HG02943 (cell line): ENCODE measurements at regions not wholly inside any gene's neighbourhood (a gene's known extent, or its start where the extent isn't known, plus 50 kb on each side); places are given as distances from the start of the nearest gene placed in this dataset.
"Not testable (repeated sequence)": the region's sequence is repeated elsewhere in the genome, so short reads cannot be mapped to it uniquely, and the experiment has no call there.

Experiments
- ATAC-seq: cut with Tn5 transposase; IDR thresholded peaks from one replicate; pipeline ENCODE4 v1.9.1; 2021; ENCODE audit warnings: mild to moderate bottlenecking, low read depth, moderate library complexity; ENCODE audit not compliant: unreplicated experiment

DNA sequence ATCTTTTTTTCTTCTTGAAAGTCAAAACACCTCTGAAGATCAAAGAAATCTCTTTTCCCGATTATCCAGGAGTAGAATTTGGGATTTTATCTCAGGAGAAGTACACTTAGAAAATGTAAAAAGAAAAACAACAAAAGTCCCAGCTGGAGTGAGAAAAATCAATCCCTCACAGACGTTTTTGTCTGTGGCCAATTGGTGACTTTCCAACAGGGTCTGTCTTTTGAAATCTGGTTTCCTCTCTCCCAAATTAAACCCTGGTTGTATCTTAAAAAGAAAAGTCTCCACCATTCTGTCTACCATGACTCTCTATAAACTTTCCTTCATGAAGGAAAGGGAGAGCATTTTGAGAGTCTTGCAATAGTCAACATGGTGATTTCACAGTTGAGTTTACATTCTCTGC is 88.1 kb downstream of the DACT1 start:
- ATAC-seq = no peak

DNA sequence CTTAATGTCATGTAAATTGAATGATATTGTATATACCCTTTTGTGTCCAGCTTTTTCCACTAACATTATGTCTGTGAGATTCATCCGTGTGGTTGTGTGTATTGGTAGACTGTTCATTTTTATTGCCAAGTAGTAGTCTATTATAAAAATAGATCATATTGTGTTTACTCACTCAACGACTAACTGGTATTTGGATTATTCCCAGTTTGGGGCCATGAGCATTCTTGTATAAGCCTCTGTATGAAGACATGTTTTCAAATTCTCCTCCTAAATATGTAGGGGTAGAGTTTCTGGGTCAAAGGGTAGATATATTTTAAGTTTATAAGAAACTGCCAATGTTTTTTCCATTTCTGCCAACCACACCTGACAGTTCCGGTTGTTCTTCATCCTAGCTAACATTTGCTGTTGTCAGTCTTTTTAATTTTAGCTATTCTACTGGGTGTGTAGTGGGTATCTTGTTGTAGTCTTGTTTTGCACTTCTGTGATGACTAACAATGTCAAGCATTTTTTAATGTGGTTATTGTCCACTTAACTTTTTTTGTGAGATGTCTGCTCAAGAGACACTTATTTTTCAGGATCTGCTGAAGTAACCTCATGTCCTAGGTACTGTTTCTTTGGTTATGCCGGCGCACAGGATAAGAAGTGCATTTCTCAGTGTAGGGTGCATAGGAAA is 93.2 kb downstream of the DACT1 start:
- ATAC-seq = no peak

DNA sequence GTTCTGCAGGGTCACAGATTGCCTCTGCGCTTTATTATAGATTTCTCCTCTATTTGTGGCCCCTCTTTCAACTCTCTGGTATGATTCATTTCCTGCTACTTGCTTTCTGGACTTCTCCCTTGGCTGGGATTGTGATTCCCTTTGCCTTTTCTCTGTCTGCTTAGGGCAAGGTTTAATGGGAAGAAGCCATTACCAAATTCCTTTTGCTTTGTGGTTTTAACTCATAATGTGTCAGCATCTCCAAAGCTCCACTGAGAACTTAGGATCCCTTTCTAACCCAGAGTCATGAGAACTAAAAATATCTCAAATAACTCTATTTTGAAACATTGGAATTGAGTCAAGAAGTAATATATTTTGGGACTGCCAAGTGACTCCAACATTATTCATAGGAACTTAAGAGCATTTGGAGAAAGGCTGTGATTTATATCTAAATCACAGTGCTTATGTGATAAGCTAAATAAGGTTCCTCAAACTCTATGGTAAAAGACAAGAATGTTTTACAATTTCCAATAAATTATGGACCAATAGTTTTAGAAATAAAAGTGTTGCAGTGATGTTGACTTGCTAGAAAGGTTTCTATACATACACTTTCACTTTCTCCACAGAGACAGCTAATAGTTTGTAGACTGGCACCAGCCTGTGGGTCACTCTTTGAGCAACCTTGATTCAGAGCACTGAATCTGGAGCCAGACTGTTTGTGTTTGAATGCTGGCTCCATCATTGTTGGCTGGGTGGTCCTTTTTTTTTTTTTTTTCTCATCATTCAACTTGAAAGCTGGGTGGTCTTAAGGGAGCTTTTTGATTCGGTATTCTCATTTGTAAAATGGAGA is 93.9 kb downstream of the DACT1 start:
- ATAC-seq = no peak

DNA sequence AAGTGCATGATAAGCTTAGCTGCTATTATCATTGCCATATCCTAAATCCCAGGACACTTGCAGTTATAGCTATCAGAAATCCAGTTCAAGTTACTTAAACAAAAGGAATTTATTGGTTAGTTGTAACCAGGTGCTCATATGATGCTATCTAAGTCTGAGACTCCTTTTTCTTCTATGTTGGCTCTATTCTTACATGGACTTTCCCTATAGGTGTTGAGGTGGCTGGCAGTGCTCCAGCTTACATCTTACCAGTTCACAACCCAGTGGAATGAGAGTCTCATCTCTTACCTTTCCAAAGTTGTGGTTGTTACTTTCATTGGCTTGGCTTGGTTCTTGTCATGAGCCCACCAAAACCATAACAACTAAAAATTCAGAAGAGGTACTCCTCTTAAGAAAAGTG is 94.6 kb downstream of the DACT1 start:
- ATAC-seq = no peak

DNA sequence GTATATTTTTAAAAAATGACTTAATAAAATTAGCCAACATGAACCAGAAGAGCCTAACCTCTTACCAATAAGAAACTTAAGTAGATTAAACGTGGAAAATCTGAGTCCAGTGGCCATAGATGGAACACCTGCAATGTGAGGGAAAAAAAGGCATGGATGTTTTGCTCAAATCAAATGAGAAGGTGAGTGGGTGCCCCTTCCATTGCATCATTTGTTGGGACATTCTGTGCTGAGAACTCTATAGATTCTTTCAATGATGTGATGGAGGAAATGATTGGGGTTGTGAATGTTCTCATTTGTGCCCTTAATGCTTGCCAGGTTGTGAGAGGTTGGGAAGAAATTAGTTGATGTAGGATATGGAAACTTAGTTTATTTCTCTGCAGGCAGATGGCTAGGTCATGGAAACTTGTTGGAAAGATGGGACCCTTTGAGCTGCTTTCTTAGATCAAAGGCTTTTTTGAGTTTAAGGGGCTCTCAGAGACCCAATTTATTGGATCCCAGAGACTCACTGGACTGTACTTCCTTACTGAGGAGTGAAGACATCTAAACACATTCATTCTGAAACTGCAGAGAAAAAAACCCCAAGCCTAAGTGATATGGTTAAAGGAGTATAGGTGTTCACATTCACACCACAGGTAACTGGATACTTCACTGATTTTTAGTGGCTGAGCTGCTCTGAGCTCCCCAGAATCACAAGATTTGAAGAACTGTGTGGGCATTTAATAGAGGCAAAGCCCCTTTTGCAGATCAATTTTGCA is 95.9 kb downstream of the DACT1 start:
- no peak for ATAC-seq

DNA sequence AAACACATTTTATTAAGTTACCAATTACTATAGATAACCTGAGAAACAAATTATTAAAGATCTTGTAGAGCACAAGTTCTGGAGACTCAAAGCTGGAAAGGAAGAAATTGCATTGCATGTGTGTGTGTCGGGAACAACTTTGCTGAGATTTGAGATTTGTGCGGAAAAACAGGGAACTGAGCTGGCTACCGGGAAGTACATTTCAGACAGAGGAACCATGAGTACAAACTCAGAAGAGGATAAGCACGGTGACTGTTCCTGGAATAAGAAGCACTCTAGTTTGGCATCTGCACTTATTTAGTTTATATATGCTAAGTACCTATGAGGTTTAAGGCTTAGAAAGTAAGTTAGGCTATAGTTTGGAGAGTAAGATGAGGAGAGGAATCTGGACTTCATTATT is 97.8 kb downstream of the DACT1 start:
- ATAC-seq = no peak

DNA sequence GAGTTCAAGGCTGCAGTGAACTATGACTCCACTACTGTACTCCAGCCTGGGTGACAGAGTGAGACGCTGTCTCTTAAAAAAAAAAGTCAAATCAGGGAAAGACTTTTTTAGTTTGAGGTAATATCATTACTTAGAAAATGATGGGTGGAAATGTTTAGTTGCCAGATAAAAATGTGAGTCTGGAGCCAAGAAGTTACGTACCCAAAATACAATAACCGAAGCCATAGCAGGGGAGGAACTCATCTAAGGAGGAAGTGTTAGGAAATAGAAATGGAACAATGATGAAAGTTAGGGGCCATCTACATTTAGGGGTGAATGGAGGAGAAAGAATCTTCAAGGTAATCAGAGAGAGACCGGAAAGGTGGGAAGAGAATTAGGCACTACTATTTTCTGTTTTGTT is 98.8 kb downstream of the DACT1 start:
- no peak for ATAC-seq

DNA sequence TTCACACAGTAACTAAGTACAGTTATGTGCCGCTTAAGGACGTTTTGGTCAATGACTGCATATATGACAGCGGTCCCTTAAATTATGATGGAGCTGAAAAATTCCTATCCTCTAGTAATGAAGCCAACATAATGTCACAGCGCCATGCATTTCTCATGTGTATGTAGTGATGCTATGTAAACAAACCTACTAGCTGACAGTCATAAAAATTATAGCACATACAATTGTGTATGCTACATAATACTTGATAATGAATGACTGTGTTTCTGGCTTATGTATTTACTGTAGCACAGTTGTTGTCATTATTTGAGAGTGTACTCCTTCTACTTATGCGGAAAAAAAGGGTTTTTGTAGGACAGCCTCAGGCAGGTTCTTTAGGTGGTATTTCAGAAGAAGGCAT is 99.7 kb downstream of the DACT1 start:
- ATAC-seq = no peak

DNA sequence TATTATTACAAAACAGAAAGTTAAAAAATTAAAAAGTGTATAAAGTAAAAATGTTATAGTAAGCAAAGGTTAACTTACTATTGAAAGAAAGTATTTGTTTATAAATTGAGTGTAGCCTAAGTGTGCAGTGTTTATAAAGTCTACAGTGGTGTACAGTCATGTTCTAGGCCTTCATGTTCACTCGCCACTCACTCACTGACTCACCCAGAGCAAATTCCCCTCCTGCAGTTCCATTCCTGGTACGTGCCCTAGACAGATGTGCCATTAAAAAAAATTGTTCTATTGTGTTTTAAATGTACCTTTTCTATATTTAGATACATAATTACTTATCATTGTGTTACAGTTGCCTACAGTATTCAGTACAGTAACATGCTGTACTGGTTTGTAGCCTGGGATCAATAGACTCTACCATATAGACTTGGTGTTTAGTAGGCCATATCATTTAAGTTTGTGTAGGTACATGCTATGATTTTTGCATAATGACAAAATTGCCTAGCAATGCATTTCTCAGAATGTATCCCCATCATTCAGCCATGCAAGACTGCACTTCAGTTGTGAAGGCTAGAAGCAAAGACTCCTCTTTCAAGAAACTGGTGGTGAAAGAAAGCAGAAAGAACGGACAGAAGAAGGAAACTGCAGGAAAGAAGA is 100.6 kb downstream of the DACT1 start:
- ATAC-seq = no peak

DNA sequence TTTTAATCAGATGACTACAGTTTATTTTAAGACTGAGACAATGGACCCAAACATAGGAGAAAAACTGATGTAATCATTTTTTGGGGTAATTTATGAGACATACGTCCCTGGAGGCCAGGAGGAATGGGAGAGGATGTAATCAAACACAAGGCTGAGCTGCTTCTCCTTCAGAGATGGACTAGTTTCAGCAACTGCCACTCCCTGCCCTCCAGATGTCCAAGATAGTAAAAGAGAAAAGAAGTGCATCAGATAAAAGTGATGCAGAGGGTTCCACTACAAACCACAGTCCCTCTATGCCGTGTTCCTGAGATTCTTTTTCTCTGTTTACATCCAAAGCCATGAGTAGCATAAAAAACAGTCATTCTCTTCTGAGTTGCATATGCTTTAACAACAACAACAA is 101.1 kb downstream of the DACT1 start:
- no peak for ATAC-seq

DNA sequence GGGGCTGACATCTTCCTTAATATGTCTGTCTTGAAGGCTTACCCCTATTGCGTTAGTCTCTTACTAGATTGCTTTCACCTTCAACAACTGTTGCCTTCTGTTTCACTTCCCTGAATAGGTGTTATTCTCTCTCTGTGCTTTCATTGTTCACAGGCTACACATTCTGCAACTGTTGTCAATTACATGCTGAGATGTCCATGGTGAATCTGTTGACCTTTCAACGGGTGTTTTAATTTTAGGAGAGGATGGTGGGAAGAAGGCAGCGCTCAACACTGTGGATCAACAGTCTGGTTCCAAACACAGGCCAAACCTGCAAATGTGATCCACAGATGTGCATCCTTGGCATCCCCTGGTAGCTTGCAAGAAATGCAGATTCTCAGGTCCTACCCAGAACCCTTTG is 101.9 kb downstream of the DACT1 start:
- ATAC-seq = peak; percentile 74

DNA sequence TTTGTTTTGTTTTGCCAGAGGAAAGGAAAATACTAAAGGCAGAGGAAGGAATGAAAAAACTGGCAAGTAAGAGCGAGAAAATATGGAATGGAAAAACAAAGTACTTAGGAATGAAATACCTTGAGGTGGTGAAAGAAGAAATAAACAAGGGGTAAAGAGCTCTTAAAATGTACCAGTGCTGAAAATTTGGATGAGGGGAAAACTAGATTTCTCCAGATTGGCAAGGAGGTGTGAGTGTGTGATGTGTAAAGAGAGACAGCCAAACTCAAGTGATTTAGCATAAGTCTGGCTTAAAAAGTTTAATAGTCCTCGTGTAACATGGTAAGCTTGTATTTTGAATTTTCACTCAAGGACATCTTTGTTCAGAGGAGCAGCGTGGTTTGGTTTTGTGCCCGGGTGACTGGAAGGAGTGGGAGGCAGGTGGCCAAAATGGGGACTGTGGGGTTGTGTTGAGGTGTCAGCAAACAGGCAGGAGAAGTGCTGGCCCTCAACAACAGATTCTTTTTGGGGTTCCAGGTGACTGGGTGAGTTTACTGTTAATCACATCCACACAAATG is 102.7 kb downstream of the DACT1 start:
- no peak for ATAC-seq

DNA sequence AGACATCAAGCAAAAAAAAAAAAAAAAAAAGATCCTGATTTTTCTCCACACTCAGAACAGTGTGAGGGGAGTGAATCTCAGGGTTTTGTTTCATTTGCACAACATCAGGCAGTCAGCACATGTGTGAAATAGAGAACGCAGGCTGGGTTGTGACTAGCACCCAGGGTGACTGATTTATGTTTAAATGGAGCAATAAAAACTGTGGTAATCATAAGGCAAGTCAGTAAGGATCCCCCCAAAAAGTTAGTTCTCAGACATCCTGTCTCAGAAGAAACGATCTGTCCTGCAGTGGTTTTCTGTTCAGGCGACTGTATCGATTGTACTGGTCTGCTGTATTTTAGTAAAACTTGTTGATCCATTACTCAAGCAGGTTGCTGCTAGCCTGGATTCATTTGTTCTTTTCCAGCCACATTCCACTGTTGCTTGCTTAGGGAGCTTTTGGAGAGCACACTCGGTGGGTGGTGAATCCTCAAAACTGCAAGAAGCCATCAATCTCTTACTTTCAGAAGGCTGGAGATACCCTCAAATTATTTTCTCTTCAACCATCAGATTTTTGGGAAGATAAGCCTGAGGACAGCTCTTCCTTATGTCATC is 107.1 kb downstream of the DACT1 start:
- no peak for ATAC-seq

DNA sequence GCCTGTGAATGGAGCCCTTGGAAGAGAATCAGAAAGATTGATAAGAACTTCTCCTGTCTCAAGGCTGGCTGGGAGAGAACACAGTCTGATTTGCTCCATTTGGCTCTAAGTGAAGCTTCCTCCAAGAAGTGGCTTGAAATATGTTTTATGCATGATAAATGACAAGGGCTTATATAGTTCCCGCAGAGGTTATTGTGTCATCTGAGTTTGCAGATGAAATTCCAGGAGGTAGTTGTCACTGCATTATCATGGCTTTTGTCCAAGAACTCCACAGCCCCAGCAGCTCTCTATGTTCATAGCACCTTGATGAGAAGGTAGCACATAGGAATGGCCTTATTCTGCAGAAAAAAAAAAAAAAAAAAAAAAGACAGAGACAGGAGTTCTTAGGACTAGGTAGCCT is 108.5 kb downstream of the DACT1 start:
- ATAC-seq = no peak

DNA sequence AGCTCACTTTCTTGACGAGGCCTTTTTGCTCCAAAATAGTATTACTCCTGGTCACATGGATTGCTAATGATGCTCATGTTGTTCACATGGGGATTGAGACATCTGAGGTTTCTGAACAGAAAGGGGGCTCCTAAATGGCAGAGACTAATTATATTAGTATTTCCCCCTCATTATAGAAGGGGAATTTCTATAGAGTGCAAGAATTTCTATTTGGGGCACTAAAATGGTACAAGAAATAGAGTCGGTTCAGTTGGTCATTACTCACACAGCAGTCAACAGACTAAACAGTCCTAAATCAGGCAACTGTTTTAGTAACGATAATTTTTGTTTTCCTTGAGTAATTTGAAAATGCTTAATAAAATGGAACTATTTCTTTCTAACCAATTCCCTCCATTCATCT is 108.9 kb downstream of the DACT1 start:
- ATAC-seq = no peak

DNA sequence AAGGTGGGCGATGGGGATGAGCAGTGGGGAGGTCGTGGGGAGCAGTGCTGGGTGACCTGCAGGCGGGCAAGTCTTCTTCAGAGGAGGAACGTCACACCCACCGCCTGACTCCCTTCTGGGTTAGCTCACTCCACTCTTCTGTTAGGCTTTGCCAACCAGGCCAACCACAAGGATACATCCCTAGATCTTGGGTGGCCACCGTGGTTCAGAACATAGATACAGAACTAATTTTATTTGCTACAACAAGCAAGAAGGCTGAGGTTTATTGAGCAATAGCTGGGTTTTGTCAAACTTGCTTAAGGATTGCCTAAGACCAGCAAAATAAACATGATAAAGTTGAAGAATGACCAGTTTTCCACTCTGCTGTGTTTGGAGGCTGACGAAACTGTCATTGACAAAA is 109.4 kb downstream of the DACT1 start:
- no peak for ATAC-seq

DNA sequence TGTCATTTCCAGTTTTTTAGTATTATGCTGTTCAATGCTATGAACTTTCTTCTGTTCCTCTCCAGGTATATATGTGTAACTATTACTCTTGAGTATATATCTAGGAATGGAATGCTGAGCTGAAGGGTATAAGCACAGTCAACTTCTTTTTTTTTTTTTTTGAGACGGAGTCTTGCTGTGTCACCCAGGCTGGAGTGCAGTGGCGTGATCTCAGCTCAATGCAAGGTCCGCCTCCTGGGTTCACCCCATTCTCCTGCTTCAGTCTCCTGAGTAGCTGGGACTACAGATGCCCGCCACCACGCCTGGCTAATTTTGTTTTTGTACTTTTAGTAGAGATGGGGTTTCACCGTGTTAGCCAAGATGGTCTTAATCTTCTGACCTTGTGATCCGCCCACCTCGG is 110.5 kb downstream of the DACT1 start:
- ATAC-seq = not testable (repeated sequence)

DNA sequence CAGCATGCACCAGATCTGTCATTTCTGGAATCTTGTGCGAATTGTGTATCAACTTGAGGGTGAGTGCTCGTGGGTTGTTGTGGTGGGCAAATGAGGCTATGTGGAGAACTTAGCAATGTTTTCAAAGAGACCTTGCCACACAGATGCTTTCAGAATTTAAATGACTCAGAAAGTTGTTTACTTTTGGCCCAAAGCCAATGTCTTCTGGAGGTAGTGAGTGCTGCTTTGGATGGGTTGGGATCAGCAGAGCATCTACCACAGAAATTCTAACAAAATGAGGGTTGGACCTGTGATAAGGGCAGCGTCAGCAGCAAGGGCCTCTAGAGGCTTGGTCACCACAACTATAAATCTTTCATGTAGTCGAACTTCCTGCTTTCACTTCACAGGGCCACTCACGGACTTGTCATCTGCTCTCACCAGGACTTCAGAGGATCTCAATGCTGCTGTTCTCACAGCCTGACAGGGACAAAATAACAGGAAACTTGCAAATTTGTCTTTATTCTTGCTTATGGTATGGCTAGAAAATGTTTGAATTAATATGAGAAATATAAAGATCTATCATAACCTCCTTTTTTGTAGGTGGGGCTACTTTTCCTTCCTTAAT is 111.4 kb downstream of the DACT1 start:
- peak; percentile 79 for ATAC-seq

DNA sequence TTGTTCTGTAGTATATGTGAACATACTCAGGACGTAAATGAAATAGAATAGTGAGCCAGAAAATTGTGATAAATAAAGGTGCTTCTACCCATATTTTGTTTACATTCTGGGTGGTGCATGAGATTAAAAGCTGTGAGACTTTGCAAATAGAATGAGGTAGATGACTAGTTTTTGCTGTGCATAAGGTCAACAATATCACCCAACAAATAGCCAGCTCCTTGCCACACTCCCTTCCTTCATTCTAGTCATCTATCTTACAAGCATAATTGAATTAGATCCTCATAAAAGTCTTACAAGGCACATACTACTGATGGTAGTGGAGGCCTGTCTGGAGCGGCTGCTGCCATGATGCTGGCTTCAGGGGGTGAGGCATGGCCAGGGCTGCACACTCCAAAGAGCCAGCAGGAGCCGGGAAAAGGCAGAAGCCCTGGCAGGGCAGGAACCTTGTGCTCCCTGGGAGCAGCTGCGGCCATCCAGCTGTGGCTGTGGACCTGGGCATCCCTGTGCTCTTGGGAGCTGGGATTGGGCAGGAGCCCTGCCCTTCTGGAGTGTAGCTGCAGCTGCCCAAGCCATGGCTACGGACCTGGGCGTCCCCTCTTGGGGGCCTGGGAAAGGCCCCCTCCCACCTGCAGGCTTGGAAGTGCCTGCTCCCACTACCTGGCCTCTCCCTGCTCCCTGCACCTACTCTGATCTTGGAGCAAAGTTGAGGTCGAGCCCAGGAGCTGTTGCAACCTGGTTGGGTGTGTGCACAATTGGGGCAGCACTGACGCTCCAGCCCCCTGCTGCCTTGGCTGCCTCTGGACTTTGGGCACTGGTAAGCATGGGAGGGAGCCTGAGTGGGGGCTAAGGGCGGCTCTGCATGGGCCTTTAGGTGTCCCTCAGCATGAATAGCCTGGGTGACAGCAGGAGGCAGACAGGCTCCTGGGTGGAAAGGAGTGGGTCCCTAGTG is 112.8 kb downstream of the DACT1 start:
- ATAC-seq = no peak
